ENCODE measurements at regions not wholly inside any gene's neighbourhood (a gene's known extent, or its start where the extent isn't known, plus 50 kb on each side); places are given as distances from the start of the nearest gene placed in this dataset.
"Not testable (repeated sequence)": the region's sequence is repeated elsewhere in the genome, so short reads cannot be mapped to it uniquely, and the experiment has no call there.

DNA sequence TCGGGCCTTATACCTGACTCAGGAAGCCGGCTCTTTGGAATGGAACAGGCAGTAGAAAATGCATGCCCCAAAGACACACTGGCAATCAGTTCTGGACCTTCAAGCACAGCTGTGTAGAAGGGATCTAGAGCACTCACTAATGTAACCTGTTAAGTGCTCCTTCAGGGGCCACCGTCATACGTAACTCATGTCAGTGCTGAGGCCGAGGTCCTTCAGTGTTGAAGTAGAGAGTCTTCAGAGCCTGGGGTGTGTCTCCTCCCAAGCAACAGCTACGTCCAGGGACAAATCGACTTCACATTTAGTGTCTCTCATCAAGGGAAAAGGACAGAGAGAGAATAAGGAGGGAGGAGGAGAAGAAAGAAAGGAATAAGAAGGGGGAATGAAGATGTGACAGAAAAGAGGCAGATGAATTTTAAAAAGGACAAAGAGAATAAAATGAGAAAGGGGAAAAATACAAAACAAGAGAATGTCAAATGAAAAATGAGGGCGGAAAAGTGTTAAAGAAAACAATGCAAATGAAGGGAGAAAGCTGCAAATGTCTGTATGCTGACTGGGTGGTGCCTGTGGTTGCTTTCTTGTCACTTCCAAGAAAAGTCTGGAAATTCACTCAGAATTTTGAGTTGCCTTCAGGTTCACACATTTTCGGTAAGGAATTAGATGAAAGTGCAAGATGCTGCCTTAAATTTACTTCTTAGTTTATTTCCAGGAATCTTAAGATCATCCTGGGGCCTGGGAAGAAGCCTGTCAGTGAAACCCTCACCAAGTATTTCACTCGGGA, 989.4 kb downstream of the GRID1 start:
- ATAC-seq: no peak

DNA sequence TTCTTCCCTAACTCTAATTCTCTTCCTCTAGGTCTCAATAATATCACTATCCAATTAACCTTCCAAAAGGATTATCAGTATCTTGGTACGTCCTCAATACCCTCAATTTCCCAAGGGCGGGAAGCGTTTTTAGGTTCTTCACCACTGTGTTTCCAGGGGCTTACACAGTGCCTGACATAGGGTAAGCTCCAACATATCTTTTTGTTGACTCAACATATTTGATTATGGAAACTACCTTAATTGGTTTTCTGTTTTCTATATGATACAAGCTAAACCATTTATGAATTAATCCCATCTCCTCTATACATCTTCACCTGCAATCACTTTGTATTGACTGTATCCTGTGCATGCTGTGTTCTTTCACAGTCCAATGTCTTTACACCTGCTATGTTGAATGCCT, 987.3 kb downstream of the GRID1 start:
- no peak for ATAC-seq
- H3K9me3 Mint-ChIP-seq: peaks cover 4% of the 10 kb centered on the region
- no peaks in the 10 kb centered on the region for H3K4me1 Mint-ChIP-seq
- no peaks in the 10 kb centered on the region for H3K27me3 Mint-ChIP-seq
- no peak overlapping the region for H3K27ac Mint-ChIP-seq
- H3K36me3 Mint-ChIP-seq: no peaks in the 10 kb centered on the region
- H3K4me3 Mint-ChIP-seq: no peak overlapping the region

More for the DNA sequence above, 989.4 kb downstream of the GRID1 start:
- Mint-ChIP-seq H3K27ac (no peak overlapping the region), H3K27me3 (no peaks in the 10 kb centered on the region), H3K4me1 (no peaks in the 10 kb centered on the region), H3K36me3 (no peaks in the 10 kb centered on the region), H3K9me3 (peaks cover 4% of the 10 kb centered on the region), H3K4me3 (no peak overlapping the region)

DNA sequence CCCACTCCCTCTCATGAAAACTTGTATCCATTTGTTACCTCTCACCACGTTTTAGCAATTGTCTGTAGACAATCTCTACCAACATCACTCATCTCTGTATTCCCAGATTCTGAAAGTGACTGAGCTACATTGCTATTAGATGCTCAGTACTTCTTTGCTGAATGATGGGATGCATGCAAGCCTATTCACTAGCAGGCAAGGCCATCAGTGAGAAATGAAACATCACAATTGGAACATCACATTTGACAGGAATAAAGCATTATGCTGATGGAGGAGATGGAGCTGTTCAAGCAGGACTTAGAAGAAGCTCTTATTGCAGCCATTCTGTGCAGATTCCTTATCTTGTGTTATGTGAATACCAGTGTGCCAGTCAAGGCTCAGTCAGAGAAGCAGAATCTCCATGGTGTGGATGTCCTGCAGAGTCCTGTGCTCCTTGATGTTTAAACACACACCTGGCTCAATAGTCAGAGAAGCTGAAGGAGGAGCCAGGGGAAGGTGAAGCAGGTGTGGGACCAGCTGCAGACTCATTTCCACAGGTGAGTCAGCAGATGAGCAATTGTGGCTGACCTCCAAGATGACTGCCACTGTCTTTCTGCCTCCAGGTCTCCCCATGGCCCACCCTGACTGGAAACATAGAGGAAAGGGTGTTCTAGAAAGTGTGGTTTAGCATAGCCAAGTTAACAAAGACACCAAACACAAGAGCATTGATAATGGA, 965.5 kb downstream of the GRID1 start:
- H3K27ac Mint-ChIP-seq: no peak overlapping the region
- peaks cover 7% of the 10 kb centered on the region for H3K9me3 Mint-ChIP-seq
- H3K36me3 Mint-ChIP-seq: no peaks in the 10 kb centered on the region
- ATAC-seq: no peak
- H3K27me3 Mint-ChIP-seq: no peaks in the 10 kb centered on the region
- no peak overlapping the region for H3K4me3 Mint-ChIP-seq
- no peaks in the 10 kb centered on the region for H3K4me1 Mint-ChIP-seq

DNA sequence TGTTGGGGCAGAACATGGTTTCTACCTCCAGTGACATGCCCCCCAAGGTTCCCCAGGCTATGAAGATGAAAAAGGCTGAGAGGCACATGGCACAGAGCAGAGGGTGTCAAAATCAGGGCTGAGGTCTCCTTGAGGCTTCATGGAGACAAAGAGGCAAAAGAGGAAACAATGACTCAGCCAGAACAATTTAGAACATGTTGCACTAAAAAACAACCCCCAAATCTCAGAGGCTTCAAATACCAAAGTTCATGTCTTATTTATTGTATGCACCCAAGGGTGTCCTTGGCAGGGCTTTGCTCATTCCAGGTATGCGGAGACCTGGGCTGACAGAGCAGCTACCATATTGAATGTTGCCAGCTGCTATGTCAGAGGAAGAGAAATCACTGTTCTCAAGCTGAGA, 964.1 kb downstream of the GRID1 start:
- no peak overlapping the region for H3K27ac Mint-ChIP-seq
- no peaks in the 10 kb centered on the region for H3K27me3 Mint-ChIP-seq
- no peaks in the 10 kb centered on the region for H3K36me3 Mint-ChIP-seq
- ATAC-seq: no peak
- no peak overlapping the region for H3K4me3 Mint-ChIP-seq
- peaks cover 7% of the 10 kb centered on the region for H3K9me3 Mint-ChIP-seq
- no peaks in the 10 kb centered on the region for H3K4me1 Mint-ChIP-seq

DNA sequence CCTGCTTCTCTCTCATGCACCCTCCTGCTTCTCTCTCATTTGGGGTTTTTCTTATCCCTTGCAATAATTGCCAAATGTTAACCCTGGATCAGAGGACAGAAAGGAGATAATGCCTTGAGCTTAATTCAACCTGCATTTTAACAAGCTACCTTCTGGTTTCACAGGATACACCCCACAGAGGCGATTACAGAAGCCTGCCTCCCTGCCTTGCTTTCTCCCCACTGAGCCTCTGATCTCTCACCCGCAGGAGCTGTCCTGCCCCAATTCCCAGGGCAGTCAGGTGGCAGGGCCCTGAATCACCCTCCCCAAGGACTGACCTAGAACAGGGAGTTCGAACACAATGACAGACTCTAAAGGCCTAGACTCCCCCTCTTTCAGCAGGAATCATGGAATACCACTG, 959.5 kb downstream of the GRID1 start:
- Mint-ChIP-seq H3K27ac (no peak overlapping the region), H3K36me3 (no peaks in the 10 kb centered on the region), H3K9me3 (peaks cover 14% of the 10 kb centered on the region), H3K27me3 (no peaks in the 10 kb centered on the region), H3K4me1 (no peaks in the 10 kb centered on the region), H3K4me3 (no peak overlapping the region)
- no peak for ATAC-seq

DNA sequence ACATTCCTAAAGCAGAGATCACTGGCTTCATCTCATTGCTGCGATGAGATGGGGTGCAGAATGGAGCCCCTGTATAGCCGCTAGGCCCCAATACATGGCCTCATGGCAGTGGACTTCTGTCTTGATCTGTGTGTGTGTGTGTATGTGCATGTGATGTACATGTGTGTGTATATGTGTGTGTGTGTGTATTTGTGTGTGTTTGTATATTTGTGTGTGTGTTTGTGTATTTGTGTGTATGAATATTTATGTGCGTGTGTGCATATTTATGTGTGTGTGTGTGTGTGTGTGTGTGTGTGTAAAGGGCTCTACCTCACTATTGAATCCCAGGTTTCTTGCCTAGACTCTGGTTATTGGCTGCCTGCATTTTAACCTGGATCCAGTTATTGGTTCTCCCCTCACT, 958.2 kb downstream of the GRID1 start:
- Mint-ChIP-seq H3K9me3 (peaks cover 14% of the 10 kb centered on the region), H3K27me3 (no peaks in the 10 kb centered on the region), H3K36me3 (no peaks in the 10 kb centered on the region), H3K27ac (no peak overlapping the region), H3K4me3 (no peak overlapping the region), H3K4me1 (no peaks in the 10 kb centered on the region)
- ATAC-seq: no peak

DNA sequence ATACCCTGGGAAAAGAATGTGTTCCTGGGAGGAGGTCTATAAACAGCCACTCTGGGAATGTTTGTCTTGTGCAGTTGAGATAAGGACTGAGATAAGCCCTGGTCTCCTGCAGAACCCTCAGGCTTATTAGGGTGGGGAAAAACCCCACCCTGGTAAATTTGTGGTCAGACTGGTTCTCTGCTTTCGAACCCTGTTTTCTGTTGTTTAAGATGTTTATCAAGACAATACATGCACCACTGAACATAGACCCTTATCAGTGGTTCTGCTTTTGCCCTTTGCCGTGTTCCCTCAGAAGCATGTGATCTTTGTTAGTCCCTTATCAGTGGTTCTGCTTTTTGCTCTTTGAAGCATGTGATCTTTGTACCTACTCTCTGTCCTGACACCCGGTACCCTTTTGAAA, 956.0 kb downstream of the GRID1 start:
- H3K9me3 Mint-ChIP-seq, ATAC-seq, H3K27ac Mint-ChIP-seq, H3K4me1 Mint-ChIP-seq, H3K36me3 Mint-ChIP-seq, H3K27me3 Mint-ChIP-seq, H3K4me3 Mint-ChIP-seq: not testable (repeated sequence)

DNA sequence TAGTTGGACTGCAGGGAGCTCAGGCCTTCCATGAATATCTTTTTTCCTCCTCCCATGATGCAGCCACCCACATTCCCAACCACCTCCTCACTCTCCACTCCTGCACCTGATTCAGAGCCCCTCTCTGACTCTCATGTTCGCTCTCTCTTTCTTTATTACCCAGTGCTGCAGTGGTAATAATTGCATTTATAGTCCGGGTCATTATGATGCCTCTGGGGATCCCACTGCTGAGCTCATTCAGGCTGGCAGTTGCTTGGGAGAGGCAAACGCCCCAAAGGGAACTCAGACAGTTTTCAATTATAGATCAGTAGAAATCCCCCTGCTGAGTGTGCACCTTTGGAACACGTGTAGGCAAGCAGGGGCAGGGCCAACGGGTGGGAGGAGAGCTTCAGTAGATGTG, 953.0 kb downstream of the GRID1 start:
- no peaks in the 10 kb centered on the region for H3K4me1 Mint-ChIP-seq
- no peaks in the 10 kb centered on the region for H3K27me3 Mint-ChIP-seq
- peaks cover 4% of the 10 kb centered on the region for H3K9me3 Mint-ChIP-seq
- H3K4me3 Mint-ChIP-seq: no peak overlapping the region
- no peak overlapping the region for H3K27ac Mint-ChIP-seq
- no peaks in the 10 kb centered on the region for H3K36me3 Mint-ChIP-seq
- ATAC-seq: no peak

DNA sequence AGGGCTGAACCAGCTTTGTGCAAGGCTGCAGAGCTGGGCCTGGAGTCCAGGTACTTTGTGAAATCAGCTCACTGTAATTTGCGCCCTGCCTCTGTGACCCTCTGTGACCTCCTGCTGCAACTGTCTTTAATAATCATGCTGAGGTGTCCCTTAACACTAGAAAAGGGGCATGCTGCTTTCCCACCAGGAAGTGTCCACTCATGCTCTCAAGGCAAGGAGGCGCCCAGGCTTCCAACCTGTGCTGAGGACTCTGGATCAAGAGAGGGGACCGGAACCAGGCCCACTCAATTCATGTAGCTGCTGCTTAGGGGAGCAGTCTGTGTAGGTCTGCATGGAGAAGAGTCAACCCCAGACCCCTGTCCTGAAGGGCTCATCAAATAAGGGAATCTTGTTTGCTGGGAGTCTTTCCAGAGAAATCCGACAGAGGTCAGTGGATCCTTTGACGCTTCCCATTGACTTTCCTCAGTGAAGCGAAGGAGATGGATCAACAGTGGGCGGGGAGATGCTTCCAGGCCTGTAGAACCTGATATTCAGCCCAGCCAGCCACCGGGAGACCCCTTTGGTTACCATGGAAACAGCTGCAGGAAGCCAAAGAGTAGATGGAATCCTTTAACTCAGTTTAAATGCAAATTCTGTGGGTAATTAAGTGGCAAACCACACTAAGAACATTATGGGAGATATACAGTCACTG, 945.9 kb downstream of the GRID1 start:
- Mint-ChIP-seq H3K9me3 (no peaks in the 10 kb centered on the region), H3K4me3 (no peak overlapping the region), H3K27ac (no peak overlapping the region), H3K36me3 (no peaks in the 10 kb centered on the region), H3K27me3 (no peaks in the 10 kb centered on the region), H3K4me1 (no peaks in the 10 kb centered on the region)
- peak; percentile 45 for ATAC-seq

DNA sequence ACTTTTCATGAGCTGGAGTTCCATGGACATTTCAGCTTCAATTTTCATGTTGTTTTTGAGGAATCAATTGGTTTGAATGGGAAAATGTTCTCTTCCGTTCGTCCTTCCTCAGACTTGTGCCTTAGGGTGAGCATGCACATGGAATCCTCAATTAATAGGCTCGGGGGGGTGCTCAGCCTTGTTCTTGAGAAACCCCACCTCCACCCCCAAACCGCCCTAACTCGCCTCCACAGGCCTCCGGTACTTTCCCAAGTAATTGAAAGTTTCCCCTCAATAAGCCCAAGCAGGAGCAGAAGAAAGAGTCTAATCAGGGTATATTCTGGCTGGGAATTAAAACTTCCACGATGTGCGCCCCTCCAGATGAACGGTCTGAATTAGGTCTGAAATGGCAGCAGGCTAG, 945.2 kb downstream of the GRID1 start:
- no peak for ATAC-seq
- Mint-ChIP-seq H3K9me3 (no peaks in the 10 kb centered on the region), H3K27ac (no peak overlapping the region), H3K4me1 (no peaks in the 10 kb centered on the region), H3K27me3 (no peaks in the 10 kb centered on the region), H3K4me3 (no peak overlapping the region), H3K36me3 (no peaks in the 10 kb centered on the region)

DNA sequence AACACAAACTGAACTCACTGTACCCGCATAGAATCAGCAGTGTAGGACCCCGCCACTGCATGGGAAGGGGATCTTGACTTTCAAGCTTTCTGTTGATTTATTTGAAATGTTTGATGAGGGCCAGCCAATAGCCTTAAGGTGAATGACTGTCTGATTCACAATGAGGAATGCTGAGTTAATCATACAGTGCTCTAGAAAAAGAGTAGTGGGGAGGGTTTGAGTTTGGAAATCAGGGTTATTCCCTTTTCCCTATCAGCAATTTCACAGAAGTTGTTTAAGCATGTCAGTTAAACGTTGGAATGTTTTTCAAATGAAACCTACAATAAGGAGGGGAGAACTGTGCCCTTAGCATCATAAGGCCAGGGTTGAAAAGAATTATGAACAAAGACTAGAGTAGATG, 937.5 kb downstream of the GRID1 start:
- no peaks in the 10 kb centered on the region for H3K27me3 Mint-ChIP-seq
- no peak overlapping the region for H3K27ac Mint-ChIP-seq
- no peaks in the 10 kb centered on the region for H3K9me3 Mint-ChIP-seq
- no peak for ATAC-seq
- H3K36me3 Mint-ChIP-seq: no peaks in the 10 kb centered on the region
- no peaks in the 10 kb centered on the region for H3K4me1 Mint-ChIP-seq
- no peak overlapping the region for H3K4me3 Mint-ChIP-seq

DNA sequence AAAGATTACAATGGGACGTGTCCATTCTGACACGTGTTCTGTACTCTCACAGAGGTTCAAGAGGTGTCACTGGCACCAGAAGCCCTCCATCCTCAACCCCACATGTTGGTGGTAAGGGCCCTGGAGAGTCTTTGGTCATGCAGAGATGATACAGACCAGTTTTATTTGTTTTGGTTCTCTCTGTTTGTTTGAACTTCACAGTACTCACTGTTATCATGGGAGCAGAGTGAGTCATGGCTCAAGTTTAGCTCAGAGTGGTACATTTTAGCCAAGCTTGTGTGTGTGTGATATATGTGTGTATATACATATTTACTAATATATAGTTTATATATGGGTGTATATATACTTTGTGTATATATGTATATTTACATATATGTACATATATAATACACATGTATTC, 935.6 kb downstream of the GRID1 start:
- no peak overlapping the region for H3K27ac Mint-ChIP-seq
- no peak for ATAC-seq

DNA sequence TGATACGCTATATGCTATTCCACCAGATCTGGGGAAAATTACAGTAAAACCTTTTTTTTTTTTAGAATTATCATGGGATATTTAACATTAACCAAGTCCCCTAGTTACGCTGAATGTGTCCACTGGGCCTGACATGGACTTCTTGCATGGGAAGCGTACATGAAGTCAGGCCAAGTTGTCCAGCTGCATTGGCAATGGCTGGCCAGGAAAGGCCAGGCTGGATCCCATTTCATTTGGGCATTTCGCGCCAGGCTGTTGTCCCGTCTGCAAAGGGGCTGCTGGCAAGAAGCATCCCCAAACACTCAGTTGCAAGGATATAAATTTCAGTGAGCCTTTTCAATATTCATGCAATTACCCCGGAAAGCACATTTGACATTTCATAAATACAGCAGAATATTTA, 933.3 kb downstream of the GRID1 start:
- Mint-ChIP-seq H3K27me3 (no peaks in the 10 kb centered on the region), H3K36me3 (no peaks in the 10 kb centered on the region), H3K4me1 (no peaks in the 10 kb centered on the region), H3K27ac (no peak overlapping the region), H3K4me3 (no peak overlapping the region), H3K9me3 (no peaks in the 10 kb centered on the region)
- no peak for ATAC-seq

More for the DNA sequence above, 935.6 kb downstream of the GRID1 start:
- H3K4me1 Mint-ChIP-seq: no peaks in the 10 kb centered on the region
- H3K4me3 Mint-ChIP-seq: no peak overlapping the region
- H3K27me3 Mint-ChIP-seq: no peaks in the 10 kb centered on the region
- H3K36me3 Mint-ChIP-seq: no peaks in the 10 kb centered on the region
- no peaks in the 10 kb centered on the region for H3K9me3 Mint-ChIP-seq

DNA sequence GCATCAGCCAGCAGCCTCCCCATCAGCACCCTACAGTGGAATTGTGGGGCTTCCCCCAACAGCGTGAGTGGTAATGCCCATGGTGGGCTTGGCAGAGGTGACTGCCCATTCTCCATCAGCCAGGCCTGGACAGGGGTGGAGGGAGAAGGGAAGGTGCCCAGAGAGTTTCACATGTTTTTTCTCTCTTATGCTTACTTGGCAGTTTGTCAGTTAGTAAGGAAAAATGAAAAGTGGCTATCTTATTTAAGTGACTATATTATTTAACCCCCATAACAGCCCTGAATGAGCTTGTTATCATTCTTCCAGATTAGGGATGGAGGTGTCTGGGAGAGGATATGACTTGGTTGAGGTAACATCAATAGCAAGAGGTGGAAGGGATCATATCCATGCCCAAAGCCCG, 921.7 kb downstream of the GRID1 start:
- Mint-ChIP-seq H3K27ac (no peak overlapping the region), H3K4me3 (no peak overlapping the region), H3K4me1 (no peaks in the 10 kb centered on the region), H3K9me3 (no peaks in the 10 kb centered on the region), H3K36me3 (no peaks in the 10 kb centered on the region), H3K27me3 (no peaks in the 10 kb centered on the region)
- no peak for ATAC-seq

DNA sequence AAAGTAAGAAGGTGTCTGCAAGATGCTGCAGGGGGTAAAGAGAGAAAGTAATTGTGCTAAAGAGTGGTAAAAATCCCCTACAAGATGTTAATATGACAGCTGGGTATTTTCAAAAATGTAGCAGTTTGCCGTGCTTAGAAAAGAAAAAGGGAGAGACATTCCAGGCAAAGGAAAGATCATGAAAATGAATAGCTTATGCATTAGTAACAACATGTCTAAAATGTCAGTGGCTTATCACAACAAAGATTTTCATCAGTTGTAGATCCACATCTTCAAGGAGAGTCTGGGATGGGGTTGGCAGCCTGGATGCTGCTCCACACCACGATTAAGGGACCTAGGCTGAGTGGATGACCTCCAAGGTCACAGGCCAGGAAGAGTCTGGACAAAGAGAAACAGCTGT, 920.9 kb downstream of the GRID1 start:
- ATAC-seq: no peak
- Mint-ChIP-seq H3K9me3 (no peaks in the 10 kb centered on the region), H3K27ac (no peak overlapping the region)

DNA sequence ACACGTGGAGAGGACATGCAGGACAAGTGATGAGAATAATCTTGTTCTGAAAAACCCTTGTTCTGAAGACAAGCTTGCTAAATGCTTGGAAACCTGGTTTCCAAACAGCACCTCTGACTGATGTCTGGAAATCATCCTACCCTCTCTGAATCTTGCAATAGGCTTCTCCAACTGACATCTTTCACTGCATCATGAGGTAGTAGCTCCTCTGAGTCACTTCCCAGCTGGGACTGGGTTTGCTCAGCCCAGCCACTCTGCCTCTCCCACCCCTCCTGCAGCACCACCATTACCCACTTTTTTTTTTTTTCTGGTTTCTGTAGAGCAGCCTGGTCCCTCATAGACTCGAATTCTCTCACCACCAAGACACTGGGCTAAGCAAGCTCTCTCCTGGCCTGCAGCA, 919.8 kb downstream of the GRID1 start:
- Mint-ChIP-seq H3K4me3 (no peak overlapping the region), H3K4me1 (no peaks in the 10 kb centered on the region), H3K27ac (no peak overlapping the region), H3K27me3 (no peaks in the 10 kb centered on the region), H3K9me3 (no peaks in the 10 kb centered on the region), H3K36me3 (no peaks in the 10 kb centered on the region)
- no peak for ATAC-seq

More for the DNA sequence above, 920.9 kb downstream of the GRID1 start:
- H3K4me1 Mint-ChIP-seq: no peaks in the 10 kb centered on the region
- no peaks in the 10 kb centered on the region for H3K27me3 Mint-ChIP-seq
- H3K4me3 Mint-ChIP-seq: no peak overlapping the region
- no peaks in the 10 kb centered on the region for H3K36me3 Mint-ChIP-seq

Data from stimulated activated memory B cell treated with anti-CD40 and anti-IgM and Interleukin-4, amounts not matched to agents 10 μg/mL and 1 μg/mL and 100 μg/mL, for 72 hours (primary cell).